Body of pancreas (tissue), 4 donors: ENCODE measurements at regions not wholly inside any gene's neighbourhood (a gene's known extent, or its start where the extent isn't known, plus 50 kb on each side); places are given as distances from the start of the nearest gene placed in this dataset.

Source experiments
- CTCF ChIP-seq, 7 experiments: fragments of 450-650 bp in 4 of 7; fragments of 200-600 bp in 3 of 7; sonication (generic) in 3 of 7; IDR thresholded peaks; one replicate each; pipeline ENCODE4 v1.5.1; 2016 to 2019; ENCODE audit warnings: antibody characterized with exemption in 7 of 7
- POLR2A ChIP-seq, 3 donors: fragments of 450-650 bp; IDR thresholded peaks; one replicate each; pipeline ENCODE4 v1.6.1; 2016; ENCODE audit warnings: antibody characterized with exemption in 3 of 3, mild to moderate bottlenecking in 2 of 3

DNA sequence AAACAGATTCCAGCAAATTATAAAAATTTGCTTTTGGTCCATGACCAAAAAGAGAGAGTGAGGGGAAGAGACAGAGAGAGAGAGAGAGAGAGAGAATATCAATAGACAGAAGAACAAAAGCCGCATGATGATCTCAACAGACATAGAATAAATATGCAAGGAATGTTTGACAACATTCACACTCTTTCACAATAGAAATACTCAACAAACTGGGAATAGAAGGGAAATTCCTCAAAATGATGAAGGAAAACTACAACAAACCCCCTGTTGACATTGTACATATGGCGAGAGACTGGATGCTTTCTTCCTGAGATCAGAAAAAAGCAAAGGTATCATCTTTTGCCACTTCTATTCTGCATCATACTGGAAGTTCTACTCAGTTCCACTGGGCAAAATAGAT is 309.7 kb downstream of the RAD51AP2 start:
- TF ChIP-seq CTCF (IDR thresholded peaks at IDR 0.05): no peak
- TF ChIP-seq POLR2A (IDR thresholded peaks at IDR 0.05): no peak
